T47D (cell line): ENCODE measurements at regions not wholly inside any gene's neighbourhood (a gene's known extent, or its start where the extent isn't known, plus 50 kb on each side); places are given as distances from the start of the nearest gene placed in this dataset.

Experiments
- DNase-seq, 2 experiments: peaks; one replicate each; pipeline versions ENCODE4 v3.0.0 to v3.0.0-alpha.2; 2011 to 2012; ENCODE audit warnings: low read depth in 1 of 2, low spot score in 1 of 2
- JUND ChIP-seq: IDR thresholded peaks from 2 replicates; pipeline ENCODE4 v1.6.1; 2012; ENCODE audit warnings: low read depth
- in situ Hi-C: cut with HindIII; loops from 2 replicates; pipeline ENCODE4 v1.10.0; 2016; ENCODE audit warnings: low sequenced_read_pairs, low pct_unique_long_range_greater_than_20kb

GRCh38 chr9:105911104-105911911 lies 217.0 kb downstream of the TMEM38B start:
- TF ChIP-seq JUND: no peak
- in situ Hi-C loops: no loop called here
- DNase-seq: peak; percentile 22 to 91

- in situ Hi-C loops: no loop called here
- no peak for TF ChIP-seq JUND
- no peak for DNase-seq
These were observed 218.0 kb downstream of the TMEM38B start for GRCh38 chr9:105912157-105912862.

- TF ChIP-seq JUND: peak; percentile 52; the same call in 1 of the 2 replicates
- in situ Hi-C loops: no loop called here
- peak in 1 of 2 experiments; percentile 91 for DNase-seq
These were observed 218.6 kb downstream of the TMEM38B start for GRCh38 chr9:105912863-105913516.

- in situ Hi-C loops: no loop called here
- no peak for DNase-seq
- TF ChIP-seq JUND: no peak
These were observed 226.9 kb downstream of the TMEM38B start for GRCh38 chr9:105921057-105921726.

- in situ Hi-C loops: no loop called here
- no peak for TF ChIP-seq JUND
- no peak for DNase-seq
These were observed 234.1 kb downstream of the TMEM38B start for GRCh38 chr9:105928416-105928815.

- TF ChIP-seq JUND: no peak
- no peak for DNase-seq
- in situ Hi-C loops: no loop called here
These were observed 235.8 kb downstream of the TMEM38B start for GRCh38 chr9:105930011-105930627.

GRCh38 chr9:105932276-105932675 lies 237.9 kb downstream of the TMEM38B start:
- TF ChIP-seq JUND: no peak
- no peak for DNase-seq
- in situ Hi-C loops: no loop called here

- TF ChIP-seq JUND: no peak
- no peak for DNase-seq
- in situ Hi-C loops: no loop called here
These were observed 256.1 kb downstream of the TMEM38B start for GRCh38 chr9:105950448-105950847.

- no peak for TF ChIP-seq JUND
- no peak for DNase-seq
- in situ Hi-C loops: no loop called here
These were observed 256.6 kb downstream of the TMEM38B start for GRCh38 chr9:105950894-105951293.

GRCh38 chr9:105954517-105954916 lies 260.2 kb downstream of the TMEM38B start:
- TF ChIP-seq JUND: no peak
- peak in 1 of 2 experiments; percentile 69 for DNase-seq
- in situ Hi-C loops: no loop called here

- peak in 1 of 2 experiments; percentile 94 for DNase-seq
- TF ChIP-seq JUND: no peak
These were observed 263.5 kb downstream of the TMEM38B start for GRCh38 chr9:105957830-105958229.

GRCh38 chr9:105958587-105958986 lies 264.2 kb downstream of the TMEM38B start:
- in situ Hi-C loops: no loop called here
- DNase-seq: peak in 1 of 2 experiments; percentile 44
- TF ChIP-seq JUND: no peak

More at GRCh38 chr9:105957830-105958229, 263.5 kb downstream of the TMEM38B start:
- in situ Hi-C loops: no loop called here
